DOHH2 (cell line): ENCODE measurements at regions not wholly inside any gene's neighbourhood (a gene's known extent, or its start where the extent isn't known, plus 50 kb on each side); places are given as distances from the start of the nearest gene placed in this dataset.

Experiments used
- H3F3A ChIP-seq: fragments of 200-600 bp; sonication (generic), shearing (Covaris generic); 2 replicates; pipeline ENCODE4 v1.6.0; 2016; ENCODE audit warnings: antibody characterized with exemption, mild to moderate bottlenecking; ENCODE audit not compliant: control insufficient read depth, insufficient read depth
- H3K27ac ChIP-seq: fragments of 200-600 bp; sonication (generic); 2 replicates; pipeline ENCODE4 v1.5.1; 2014; ENCODE audit warnings: low read depth, mild to moderate bottlenecking, low read length, moderate library complexity
- H3K27me3 ChIP-seq: fragments of 200-600 bp; sonication (generic); 2 replicates; pipeline ENCODE4 v1.6.1; 2014; ENCODE audit warnings: mild to moderate bottlenecking, low read length, mixed read lengths; ENCODE audit not compliant: control insufficient read depth
- H3K36me3 ChIP-seq: fragments of 200-600 bp; sonication (generic); 2 replicates; pipeline ENCODE4 v1.6.1; 2014; ENCODE audit warnings: mild to moderate bottlenecking, low read length, moderate library complexity, mixed read lengths; ENCODE audit not compliant: control insufficient read depth
- H3K4me1 ChIP-seq: fragments of 200-600 bp; sonication (generic); 2 replicates; pipeline ENCODE4 v1.6.1; 2014; ENCODE audit warnings: mild to moderate bottlenecking, low read length, mixed read lengths; ENCODE audit not compliant: control insufficient read depth
- H3K4me2 ChIP-seq: fragments of 200-600 bp; sonication (generic); 2 replicates; pipeline ENCODE4 v1.6.0; 2014; ENCODE audit warnings: mild to moderate bottlenecking, low read length, moderate library complexity
- H3K4me3 ChIP-seq: fragments of 200-600 bp; sonication (generic); 2 replicates; pipeline ENCODE4 v1.5.1; 2014; ENCODE audit warnings: mild to moderate bottlenecking, low read length, mixed read lengths
- H3K79me2 ChIP-seq: fragments of 200-600 bp; sonication (generic); 2 replicates; pipeline ENCODE4 v1.6.1; 2014; ENCODE audit warnings: mild to moderate bottlenecking, low read length, mixed read lengths; ENCODE audit not compliant: control insufficient read depth
- H3K9me2 ChIP-seq: fragments of 200-600 bp; sonication (generic); replicated peaks from 2 replicates; pipeline ENCODE4 v1.6.1; 2014; ENCODE audit warnings: mild to moderate bottlenecking, low read length, mixed read lengths; ENCODE audit not compliant: control insufficient read depth
- H3K9me3 ChIP-seq: fragments of 200-600 bp; sonication (generic); 2 replicates; pipeline ENCODE4 v1.6.1; 2014; ENCODE audit warnings: antibody characterized with exemption, low read length, mixed read lengths; ENCODE audit not compliant: control insufficient read depth, insufficient read depth
- H4K20me1 ChIP-seq: fragments of 200-600 bp; sonication (generic); 2 replicates; pipeline ENCODE4 v1.6.0; 2014; ENCODE audit warnings: low read depth, mild to moderate bottlenecking, antibody characterized with exemption, low read length, moderate library complexity; ENCODE audit not compliant: control insufficient read depth, insufficient read depth
- EZH2phosphoT487 ChIP-seq: fragments of 200-600 bp; sonication (generic); IDR thresholded peaks from 2 replicates; pipeline ENCODE4 v1.6.1; 2017; ENCODE audit warnings: borderline replicate concordance, mild to moderate bottlenecking, antibody characterized with exemption, low read length, moderate library complexity, mixed read lengths
- TF ChIP-seq, protein P1 (sequence below): fragments of 200-600 bp; sonication (generic); IDR thresholded peaks from one replicate; pipeline ENCODE4 v1.5.1; 2014; ENCODE audit warnings: antibody characterized with exemption, mild to moderate bottlenecking, low read depth, low read length; ENCODE audit not compliant: poor library complexity, severe bottlenecking

DNA sequence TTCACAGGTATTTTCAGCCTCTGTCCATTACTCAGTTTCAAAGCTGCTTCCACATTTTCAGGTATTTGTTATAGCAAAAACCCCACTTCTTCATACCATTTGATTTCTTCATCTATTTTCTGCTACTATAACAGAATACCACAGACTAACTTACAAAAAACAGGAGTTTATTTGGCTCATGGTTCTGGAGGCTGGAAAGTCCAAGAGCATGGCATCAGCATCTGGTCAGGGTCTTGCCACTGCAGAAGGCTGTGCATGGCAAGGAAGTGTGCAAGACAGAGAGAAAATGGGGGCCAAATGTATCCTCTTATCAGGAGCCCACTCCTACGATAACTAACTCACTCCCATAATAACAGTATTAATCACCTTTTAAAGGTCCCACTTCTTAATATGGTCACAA lies 82.8 kb upstream of the FOXA2 start:
- Histone ChIP-seq H3K9me2 (no peaks in the 10 kb centered on the region), H3K27ac (no peak overlapping the region), H3K27me3 (no peaks in the 10 kb centered on the region), H3K9me3 (0 out of 2 replicates have a peak, but pooled peaks cover 2% of the 10 kb centered on the region), H3K4me3 (no peak overlapping the region), H3K4me2 (no peak overlapping the region), H3K79me2 (no peaks in the 10 kb centered on the region), H3K4me1 (no peaks in the 10 kb centered on the region), H4K20me1 (no peaks in the 10 kb centered on the region), H3K36me3 (no peaks in the 10 kb centered on the region), H3F3A (no peaks in the 10 kb centered on the region)
- TF ChIP-seq, protein P1, sequence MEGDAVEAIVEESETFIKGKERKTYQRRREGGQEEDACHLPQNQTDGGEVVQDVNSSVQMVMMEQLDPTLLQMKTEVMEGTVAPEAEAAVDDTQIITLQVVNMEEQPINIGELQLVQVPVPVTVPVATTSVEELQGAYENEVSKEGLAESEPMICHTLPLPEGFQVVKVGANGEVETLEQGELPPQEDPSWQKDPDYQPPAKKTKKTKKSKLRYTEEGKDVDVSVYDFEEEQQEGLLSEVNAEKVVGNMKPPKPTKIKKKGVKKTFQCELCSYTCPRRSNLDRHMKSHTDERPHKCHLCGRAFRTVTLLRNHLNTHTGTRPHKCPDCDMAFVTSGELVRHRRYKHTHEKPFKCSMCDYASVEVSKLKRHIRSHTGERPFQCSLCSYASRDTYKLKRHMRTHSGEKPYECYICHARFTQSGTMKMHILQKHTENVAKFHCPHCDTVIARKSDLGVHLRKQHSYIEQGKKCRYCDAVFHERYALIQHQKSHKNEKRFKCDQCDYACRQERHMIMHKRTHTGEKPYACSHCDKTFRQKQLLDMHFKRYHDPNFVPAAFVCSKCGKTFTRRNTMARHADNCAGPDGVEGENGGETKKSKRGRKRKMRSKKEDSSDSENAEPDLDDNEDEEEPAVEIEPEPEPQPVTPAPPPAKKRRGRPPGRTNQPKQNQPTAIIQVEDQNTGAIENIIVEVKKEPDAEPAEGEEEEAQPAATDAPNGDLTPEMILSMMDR = no peak
- no peak for TF ChIP-seq EZH2phosphoT487

DNA sequence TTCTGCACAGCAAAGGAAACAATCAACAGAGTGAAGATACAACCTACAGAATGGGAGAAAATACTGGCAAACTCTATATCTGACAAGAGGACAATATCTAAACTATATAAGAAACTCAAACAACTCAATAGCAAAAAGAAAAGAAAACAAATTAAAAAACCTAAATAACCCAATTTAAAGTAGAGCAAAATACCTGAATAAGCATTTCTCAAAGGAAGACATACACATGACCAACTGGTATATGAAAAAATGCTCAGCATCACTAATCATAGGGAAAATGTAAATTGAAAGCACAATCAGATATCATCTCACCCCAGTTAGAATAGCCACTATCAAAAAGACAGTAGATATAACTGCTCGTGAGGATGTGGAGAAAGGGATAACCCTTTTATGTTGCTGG lies 87.8 kb upstream of the FOXA2 start:
- H3K4me2 ChIP-seq = no peak overlapping the region
- H3K9me3 ChIP-seq = 0 out of 2 replicates have a peak, but pooled peaks cover 2% of the 10 kb centered on the region
- H3K27me3 ChIP-seq = no peaks in the 10 kb centered on the region
- no peaks in the 10 kb centered on the region for H3K4me1 ChIP-seq
- no peaks in the 10 kb centered on the region for H3K36me3 ChIP-seq
- no peak overlapping the region for H3K4me3 ChIP-seq
- no peaks in the 10 kb centered on the region for H3K9me2 ChIP-seq
- H3K27ac ChIP-seq = no peak overlapping the region
- TF ChIP-seq, protein P1 = no peak
- TF ChIP-seq EZH2phosphoT487 = no peak
- no peaks in the 10 kb centered on the region for H3F3A ChIP-seq
- no peaks in the 10 kb centered on the region for H4K20me1 ChIP-seq
- H3K79me2 ChIP-seq = no peaks in the 10 kb centered on the region

DNA sequence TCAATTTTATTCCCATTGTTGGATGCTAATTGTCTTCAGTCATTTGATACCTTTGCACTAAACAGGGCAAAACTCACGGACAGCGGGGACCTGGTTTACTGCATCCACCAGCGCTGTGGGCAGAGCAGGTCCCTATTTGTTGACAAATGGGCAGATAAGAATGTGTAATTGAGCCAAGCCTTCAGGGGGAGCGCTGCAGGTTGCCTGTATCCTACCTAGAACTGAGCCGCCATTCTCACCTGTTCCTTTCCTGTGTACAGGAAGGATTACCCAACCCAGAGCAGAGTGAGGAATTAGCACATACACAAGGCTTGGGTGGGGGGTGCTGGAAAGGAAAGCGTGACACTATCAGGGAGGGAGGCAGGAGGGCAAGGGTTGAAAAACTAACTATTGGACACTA lies 89.1 kb upstream of the FOXA2 start:
- Histone ChIP-seq H3K9me2 (no peaks in the 10 kb centered on the region), H4K20me1 (no peaks in the 10 kb centered on the region), H3K27me3 (no peaks in the 10 kb centered on the region), H3K4me2 (no peak overlapping the region), H3K79me2 (no peaks in the 10 kb centered on the region), H3F3A (no peaks in the 10 kb centered on the region), H3K4me1 (no peaks in the 10 kb centered on the region), H3K36me3 (no peaks in the 10 kb centered on the region), H3K9me3 (0 out of 2 replicates have a peak, but pooled peaks cover 2% of the 10 kb centered on the region), H3K4me3 (no peak overlapping the region), H3K27ac (no peak overlapping the region)
- TF ChIP-seq, protein P1 = no peak
- no peak for TF ChIP-seq EZH2phosphoT487
